ENCODE measurements at regions not wholly inside any gene's neighbourhood (a gene's known extent, or its start where the extent isn't known, plus 50 kb on each side); places are given as distances from the start of the nearest gene placed in this dataset.

DNA sequence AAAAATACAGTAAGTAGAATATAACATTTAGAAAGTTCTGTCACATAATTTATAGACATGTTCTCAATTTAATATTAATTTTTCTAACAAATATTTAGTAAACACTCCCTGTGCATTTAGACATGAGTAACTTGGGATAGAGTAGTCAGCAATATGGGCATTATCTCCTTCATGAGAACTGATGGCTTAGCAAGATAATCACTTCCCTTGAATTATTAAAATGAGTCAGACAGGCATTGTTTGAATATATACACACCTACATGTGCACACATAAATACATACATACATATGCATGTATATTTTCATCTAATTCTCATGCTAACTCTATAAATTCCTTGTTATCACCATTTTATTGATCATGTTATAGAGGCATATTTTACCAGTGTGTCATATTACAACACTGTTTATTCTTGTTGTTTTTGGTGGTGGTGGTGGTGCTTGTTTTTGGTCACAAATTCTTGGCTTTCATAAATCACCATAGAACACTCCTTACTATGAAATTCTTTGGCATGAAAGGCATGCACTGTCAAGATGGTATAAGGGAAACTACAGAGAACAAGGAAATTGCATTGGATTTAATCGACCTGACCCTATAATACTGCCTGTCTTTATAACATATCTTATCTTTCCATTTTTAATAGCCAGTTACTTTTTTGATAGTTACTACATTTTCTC lies 434.5 kb upstream of the MANEA start:
- DNase-seq (ENCODE audit: low spot score), result no peak

DNA sequence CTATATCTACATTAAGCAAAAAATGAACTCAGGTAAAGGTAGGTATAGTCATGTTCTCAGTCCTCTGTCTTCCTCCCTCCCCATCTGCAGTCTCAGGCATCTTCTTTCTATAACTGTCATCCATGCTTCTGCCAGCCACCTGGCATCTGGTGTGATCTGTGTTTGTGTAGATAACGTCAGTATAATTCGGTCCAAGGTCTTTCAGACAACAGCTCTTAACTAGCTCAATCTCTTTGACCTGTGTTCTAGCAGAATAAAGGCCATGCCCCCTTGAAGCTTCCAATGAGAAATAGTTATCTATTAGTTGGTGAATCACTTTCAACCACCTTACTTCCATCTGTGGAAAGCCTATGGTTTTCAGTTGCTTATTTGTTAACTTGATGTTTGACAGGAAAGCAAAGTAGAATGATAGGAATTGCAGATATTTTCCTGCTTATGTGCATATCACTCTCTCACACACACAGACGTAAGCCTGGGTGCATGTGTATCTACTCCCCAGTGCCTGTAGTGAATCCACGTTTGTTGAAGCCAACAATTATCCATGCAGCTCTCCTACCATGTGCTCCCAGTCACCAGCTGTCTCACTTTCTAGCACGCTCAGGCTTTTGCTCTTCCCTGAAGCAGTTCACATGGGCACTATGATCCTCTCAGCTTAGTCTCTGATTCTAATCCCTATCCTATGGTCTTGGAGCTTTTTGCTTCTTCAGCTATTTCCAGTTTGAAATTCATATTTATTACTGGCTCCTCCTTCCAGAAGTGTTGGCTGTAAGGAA lies 433.7 kb upstream of the MANEA start:
- no peak for DNase-seq (ENCODE audit: low spot score)

DNA sequence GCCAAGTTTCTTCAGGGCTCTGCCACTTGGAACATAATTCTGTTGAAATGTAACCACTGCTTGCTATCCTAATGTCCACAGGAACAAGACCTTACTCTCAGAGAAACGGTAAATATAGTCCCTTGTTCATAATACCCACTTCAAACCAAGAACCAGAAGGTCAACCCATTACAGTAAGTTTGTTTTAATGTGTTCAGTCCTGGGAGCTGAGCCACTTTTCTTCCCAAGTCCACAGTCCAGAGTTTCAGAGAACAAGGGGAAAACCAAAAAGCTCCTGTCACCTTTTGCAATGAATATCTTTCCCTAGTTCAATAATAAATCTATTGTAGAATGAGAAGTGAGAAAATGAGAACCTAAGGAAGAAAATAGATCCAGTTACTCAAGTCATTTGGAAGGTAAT lies 431.9 kb upstream of the MANEA start:
- no peak for DNase-seq (ENCODE audit: low spot score)

DNA sequence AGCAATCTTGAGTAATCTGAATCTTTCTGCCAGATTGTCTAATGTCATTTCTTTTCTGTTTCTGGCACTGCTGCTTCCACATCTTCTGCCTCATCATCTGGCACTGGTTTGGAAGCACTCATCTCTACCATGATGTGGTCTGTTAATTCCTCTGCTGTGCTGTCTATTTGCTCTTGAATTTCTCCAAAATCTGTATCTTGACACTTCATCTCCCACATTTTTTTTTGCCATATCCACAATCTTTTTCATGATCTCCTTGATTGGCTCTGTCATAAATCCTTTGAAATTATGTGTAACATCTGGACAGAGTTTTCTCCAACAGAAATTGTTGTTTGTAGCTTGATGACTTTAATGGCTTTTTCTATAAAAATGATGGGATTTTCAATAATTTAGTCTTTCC lies 417.8 kb upstream of the MANEA start:
- no peak for DNase-seq (ENCODE audit: low spot score)

DNA sequence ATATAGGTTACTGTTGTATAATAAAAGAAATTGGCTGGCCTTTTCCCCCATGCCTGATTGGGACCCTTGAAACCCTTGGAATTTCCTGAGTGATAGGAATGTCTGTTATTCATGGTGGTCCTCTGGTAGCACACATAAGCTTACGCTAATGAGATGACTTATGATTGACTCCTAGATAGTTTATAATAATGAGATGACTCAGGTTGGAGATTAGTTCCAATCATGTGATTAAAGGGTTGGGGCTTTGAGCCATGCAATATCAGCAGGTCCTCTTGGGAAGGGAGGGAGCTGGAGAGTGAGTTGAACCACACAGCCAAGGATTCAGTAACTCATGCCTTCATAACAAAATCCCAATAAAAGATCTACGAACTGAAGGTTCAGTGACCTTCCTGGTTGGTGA lies 407.6 kb upstream of the MANEA start:
- DNase-seq (ENCODE audit: low spot score), result no peak

DNA sequence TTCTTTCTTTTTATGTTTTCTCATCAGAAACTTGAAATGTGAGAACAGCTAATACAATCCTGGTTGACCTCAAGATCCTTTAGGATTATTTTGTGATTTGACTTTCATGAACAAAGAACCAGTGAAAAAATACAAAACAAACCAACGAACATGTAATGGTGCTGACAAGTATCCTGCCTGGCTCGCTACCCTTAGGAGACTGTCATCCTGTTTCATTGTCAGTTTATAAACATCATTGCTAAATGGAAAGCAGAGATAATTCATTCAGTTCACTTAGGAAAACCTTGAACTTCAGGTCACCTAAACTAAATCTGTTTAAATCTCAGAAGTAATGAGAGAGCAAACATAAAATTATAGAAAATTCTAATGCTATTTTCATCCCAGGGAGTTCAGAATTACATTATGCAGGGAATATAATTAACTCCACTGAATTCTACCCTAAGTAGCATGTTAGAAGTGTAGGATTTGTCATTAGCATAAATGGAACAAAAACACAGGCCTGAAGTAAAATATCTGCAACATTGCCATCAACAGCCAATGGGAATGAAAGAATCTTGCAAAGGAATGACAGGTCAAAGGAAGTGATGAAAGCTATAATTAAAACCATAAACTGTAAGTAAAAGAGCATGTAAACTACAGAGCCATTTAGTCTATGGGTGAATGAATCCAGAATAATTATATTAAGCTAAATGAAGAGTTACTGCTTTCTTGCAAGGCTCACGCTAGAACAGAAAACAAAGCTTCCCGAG lies 401.2 kb upstream of the MANEA start:
- no peak for DNase-seq (ENCODE audit: low spot score)

DNA sequence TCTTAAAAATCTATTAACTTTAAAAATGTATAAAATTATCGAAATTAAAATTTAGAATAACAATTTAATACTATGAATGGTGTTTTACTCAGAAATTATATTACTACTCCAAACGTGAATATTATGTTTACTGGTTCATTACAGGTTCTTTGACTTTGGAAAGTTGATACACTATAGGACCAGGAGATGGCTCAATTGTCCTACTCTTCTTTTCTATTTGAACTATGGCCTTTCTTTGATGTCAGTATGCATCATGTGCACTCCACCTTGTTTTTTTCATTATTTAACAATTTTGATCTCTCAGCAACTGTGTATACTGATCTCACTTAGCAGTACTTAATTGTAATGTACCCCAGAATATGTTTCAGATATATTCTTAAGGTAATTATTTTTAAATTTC lies 391.5 kb upstream of the MANEA start:
- no peak for DNase-seq (ENCODE audit: low spot score)

DNA sequence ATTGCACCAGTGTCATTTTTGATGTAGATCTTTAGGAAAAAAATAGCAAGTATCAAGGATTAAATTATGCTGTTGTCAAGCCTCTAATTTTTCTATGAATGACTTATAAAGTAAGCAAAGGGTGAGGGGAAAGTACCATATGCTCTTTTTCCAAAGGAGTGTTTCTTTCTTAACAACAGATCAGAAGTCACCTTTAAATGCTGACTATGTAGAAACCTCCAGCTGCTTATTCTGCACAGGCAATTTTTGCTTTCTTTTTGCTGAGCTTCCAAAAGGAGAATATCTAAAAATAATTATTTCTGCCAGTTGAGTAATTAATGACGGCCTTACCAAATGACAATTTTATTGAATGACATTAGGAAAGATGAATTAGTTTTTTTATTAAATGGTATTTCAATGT lies 390.6 kb upstream of the MANEA start:
- no peak for DNase-seq (ENCODE audit: low spot score)

DNA sequence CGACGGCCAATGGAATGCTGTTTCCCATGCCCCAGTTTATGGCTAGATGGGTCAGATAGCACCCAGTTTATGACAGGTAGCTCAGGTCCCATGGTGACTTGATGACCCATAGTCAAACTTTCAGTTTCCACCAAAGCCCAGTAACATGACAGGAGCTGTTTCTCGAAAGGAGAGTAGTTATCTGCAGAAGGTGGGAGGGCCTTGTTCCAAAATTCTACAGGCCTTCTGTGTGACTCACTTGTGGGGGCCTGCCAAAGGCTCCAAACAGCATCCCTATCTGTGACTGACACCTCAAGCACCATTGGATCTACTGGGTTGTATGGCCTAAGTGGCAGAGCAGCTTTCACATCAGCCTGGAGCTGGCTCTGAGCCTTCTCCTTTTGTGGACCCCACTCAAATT lies 379.7 kb upstream of the MANEA start:
- no peak for DNase-seq (ENCODE audit: low spot score)

DNA sequence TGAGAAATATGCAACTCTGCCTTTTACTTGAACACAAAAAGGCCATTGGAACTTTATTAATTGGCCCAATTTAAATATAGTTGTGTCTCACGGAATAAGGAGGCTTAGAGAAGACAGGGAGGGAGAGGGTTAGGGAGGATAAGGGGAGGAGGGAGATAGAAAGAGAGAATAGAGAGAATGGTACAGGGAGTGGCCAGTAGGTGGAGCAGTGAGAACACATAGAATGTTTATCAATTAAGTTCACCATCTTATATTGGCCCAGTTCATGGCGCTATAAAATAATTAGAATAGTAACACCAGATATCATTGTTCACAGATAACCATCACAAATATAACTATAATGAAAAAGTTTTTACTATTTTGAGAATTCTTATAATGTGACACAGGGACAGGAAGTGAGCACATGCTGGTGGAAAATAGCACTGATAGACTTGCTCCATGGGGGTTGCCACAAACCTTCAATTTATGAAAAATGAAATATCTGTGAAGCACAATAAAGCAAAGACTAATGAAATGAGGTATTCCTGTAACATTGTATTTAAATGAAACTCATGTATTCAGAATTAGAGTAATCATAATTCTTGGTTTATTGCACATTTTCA lies 374.1 kb upstream of the MANEA start:
- DNase-seq (ENCODE audit: low spot score), result no peak

DNA sequence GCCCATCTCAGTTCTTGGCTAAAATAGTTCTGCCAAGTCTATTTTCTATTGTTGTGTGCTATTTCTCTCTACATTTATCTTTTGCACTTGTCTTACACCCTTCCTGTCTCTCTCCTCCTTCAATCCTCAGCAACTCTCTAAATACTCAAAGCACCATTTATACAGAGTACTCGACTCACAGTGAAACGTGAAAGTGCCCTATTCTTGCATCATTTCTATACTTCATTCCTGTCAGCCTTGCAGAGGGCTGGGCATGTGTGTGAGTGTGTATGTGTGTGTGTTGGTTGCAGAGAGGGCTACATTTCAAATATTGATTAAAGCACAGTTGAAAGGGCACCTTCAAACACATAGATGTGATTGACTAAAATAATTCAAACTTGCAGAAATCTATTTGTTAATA lies 373.2 kb upstream of the MANEA start:
- DNase-seq (ENCODE audit: low spot score), result no peak

DNA sequence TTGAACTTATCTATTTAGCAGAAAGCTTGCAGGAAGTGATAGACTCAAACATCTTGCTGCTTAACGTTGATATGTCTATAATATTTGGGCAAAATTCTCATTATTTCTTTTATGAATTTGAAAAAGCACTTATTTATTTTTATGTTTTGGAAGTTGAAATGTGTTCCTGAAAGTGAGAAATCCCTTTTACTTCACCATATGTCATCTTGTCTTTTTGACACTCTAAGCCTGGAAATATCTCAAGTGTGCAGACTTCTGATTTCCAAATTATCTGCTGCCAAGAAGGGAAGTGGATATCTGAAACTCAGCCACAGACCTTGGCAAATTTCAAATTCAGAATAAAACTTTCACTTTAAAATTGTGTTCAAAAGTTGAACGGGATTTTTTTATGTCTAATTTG lies 368.7 kb upstream of the MANEA start:
- DNase-seq (ENCODE audit: low spot score), result no peak

DNA sequence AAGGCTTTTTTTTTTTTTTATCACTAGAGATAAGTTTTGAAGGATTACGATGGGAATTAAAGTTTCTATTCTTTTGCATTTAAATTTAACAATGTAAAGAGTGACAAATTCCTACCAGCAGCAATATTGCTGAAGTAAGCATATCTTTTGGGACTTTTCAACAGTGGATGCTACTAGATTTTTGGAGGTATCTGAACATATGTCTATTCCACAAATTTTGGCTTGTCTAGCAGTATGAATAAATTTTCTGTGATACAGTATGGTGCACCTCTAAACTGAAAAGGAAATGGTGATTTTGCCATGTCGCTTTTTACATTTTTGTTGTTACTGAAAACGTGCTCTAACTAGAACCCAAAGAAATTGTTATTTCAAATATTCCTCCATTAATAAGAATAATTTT lies 368.3 kb upstream of the MANEA start:
- DNase-seq (ENCODE audit: low spot score), result no peak

DNA sequence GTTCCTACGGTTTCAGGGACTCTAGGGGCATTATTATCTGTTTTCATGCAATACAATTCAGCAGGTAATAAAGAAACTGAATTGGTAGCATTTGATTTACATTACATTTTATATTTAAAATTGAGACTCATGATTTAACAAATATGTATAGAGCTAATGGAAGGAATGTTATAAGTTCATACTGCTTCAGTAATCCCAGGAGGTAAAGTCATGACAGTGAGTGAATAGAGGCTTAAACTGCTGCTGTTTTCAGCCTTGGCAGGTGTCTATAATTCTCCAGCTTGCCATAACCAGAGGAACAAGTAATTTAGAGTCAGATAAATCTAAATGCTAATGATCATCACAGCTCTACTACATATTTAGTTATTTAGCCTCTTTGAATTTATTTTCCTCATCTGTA lies 360.8 kb upstream of the MANEA start:
- DNase-seq (ENCODE audit: low spot score), result no peak

DNA sequence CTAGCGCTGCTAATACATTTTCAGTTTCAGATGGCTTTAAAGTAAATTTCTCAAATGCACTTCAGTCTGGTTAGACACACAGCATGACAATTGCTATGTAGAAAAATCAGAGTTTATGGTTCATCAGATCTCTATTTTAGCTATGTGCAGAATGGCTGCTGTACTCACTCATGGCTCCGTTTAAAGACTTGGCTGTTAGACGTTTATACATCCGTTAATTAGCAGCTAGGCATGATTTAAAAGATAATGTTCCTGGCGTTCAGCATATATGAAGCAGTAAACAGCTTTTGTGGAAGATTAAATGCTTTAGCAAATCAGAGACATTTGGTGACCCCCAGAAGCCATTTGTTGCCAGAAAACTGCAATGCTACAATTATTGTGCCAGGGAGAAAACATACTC lies 350.0 kb upstream of the MANEA start:
- DNase-seq (ENCODE audit: low spot score), result no peak

DNA sequence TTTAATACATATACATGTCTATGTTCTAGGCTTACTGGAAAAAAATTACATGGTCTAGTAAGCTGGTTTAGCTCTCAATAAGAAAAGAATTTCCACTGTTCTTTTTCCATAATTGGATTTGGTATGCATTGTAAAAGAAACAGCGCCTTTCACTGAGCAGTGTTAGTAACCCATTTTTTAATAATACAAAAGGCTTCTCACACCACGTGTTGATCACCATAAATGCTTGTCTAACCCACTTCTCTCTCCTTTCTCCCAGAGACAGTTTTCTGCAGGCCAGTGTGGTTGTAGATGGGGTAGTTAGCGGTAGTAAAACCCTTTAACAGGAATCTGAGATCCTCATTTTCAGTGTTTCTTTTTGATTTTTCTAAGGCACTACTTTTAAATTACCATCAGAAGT lies 348.7 kb upstream of the MANEA start:
- no peak for DNase-seq (ENCODE audit: low spot score)

DNA sequence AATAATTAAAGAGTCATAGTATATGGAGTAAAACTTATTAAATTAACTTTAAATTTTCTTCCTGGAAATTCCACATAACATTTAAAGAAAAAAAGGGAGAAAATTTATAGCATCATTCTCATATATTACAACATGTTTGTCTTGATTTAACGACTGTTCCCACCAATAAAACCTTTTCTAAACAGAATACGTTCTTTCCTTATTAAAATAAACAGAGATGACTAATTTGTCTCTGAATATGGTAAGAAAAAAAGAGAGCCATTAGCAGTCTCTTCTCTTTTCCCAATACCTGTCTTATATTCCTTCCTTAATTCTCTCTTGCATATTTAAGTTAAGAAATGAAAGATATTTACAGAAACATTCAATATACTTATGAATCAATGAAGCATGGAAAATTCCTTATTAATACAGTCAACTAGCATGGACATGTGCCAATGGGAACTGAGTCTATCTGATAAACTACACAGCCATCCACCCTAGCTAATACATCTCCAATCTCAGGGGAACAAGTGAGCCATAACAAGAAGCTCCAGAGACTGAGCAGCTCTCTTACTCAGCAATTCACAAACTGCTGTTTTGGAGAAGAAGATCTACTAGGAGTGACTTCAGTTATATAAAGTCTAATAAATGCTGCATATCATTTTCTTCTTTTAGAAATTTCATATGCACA lies 347.1 kb upstream of the MANEA start:
- no peak for DNase-seq (ENCODE audit: low spot score)

DNA sequence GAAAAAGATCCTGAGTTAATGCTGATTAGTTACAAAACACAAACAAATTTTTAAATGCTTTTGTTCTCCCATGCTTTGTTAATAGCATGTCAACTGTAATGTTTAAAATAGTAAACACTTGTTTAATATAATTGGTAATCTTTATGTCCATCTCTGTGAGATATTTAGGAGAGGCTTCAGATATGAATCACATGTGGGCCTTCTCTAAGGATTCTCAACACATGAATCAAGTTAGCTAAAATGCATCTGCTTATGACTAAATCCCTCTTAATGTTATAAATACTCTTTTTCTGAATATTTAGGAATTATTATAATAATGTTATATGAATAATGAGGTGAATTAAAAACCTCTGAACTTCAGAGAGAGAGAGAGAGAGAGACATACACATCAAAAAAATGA lies 345.9 kb upstream of the MANEA start:
- DNase-seq (ENCODE audit: low spot score), result no peak

DNA sequence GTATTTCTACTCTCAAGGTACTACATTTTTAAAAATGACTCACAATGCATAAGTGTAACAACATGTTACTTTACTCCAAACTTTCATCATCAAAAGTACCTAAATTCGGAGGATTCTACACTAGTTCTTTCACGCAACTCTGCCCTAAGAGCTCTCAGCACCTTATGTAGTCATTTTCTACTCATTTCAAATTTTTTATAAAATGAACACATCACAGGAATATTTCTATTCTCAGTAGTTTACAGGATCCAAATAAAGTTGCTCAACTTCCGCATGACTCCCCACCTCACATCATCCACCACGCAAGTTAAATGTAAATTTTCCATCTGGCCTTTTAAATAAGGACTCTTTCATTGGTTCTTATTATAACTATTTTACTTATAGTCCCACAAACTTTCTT lies 344.9 kb upstream of the MANEA start:
- DNase-seq (ENCODE audit: low spot score), result no peak

DNA sequence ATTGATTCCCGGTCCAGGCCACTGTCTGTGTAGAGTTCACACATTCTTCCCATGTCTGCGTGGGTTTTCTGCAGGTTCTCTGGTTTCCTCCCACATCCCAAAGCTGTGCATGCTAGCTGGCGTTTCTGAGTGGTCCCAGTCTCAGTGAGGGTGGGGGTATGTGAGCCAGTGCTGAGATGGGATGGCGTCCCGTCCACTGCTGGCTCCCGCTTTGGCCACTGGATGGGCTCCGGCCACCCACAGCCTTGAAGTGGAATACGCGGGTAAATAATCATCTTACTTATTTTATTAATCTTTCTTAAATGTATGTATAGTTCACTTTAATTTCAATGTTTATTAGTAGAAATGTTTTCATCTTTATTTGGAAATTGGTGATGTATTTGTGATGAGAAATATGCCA lies 343.5 kb upstream of the MANEA start:
- no peak for DNase-seq (ENCODE audit: low spot score)

DNA sequence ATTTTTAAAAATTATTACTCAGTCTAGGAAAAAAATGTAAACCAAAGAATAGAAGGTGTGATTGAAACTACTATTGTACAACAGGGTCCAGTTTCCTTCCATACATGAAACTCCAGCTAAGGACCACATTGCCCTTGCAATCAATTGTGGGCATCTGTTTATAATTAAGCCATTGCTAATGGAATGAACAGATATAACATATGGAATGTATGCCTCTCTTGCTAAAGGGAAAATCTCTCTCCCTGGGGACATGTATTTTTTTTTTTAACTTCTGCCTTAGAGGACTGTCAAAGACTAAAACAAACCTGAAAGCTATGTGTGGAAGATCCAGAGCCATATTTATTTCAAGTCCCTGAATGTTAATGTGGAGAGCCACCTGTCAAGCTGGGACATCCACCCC lies 336.8 kb upstream of the MANEA start:
- DNase-seq (ENCODE audit: low spot score), result no peak

DNA sequence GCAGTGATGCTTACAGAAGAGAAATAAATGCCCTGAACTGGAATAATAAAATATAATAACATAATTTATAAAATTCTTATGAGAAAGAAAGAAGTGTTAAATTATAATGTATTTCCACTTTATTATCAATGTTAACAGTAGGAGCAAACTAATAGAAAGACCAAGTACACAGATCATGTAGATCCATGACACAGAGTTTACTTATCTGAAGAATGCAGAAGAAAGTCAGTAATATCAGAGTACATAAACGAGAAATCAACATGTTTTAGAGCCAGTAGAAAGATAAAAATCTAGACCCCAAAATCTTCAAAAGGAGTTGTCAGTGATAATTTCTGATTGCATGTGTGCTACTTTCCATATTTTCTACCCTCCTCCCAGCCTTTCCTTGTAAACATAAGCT lies 334.8 kb upstream of the MANEA start:
- DNase-seq (ENCODE audit: low spot score), result no peak

All from ureter (tissue), 1 donor.